Tibial nerve (tissue), 4 donors: ENCODE measurements at regions not wholly inside any gene's neighbourhood (a gene's known extent, or its start where the extent isn't known, plus 50 kb on each side); places are given as distances from the start of the nearest gene placed in this dataset.

ENCODE experiments used
- DNase-seq, 2 donors: peaks; one replicate each; pipeline ENCODE4 v3.0.0-alpha.2; 2019; ENCODE audit warnings: low spot score in 2 of 2
- H3K27ac ChIP-seq, 4 donors: fragments of 200-600 bp; sonication (generic) in 3 of 4; one replicate each; pipeline ENCODE4 v1.5.1; 2017 to 2019; ENCODE audit warnings: mild to moderate bottlenecking in 1 of 4
- H3K27me3 ChIP-seq, 2 donors: fragments of 200-600 bp; sonication (generic) in 1 of 2; one replicate each; pipeline versions ENCODE4 v1.5.1 to v1.6.0; 2017 to 2019
- H3K36me3 ChIP-seq, 3 donors: fragments of 200-600 bp; sonication (generic); one replicate each; pipeline ENCODE4 v1.5.1; 2018 to 2019
- H3K4me1 ChIP-seq, 4 donors: fragments of 200-600 bp; sonication (generic) in 3 of 4; one replicate each; pipeline ENCODE4 v1.5.1; 2017 to 2019
- H3K4me3 ChIP-seq, 4 donors: fragments of 200-600 bp; sonication (generic) in 3 of 4; one replicate each; pipeline ENCODE4 v1.5.1; 2017 to 2019; ENCODE audit warnings: mild to moderate bottlenecking in 1 of 4, moderate library complexity in 1 of 4
- H3K9me3 ChIP-seq, 4 donors: fragments of 200-600 bp; sonication (generic) in 3 of 4; one replicate each; pipeline ENCODE4 v1.5.1; 2017 to 2019
- CTCF ChIP-seq, 5 experiments: fragments of 200-600 bp in 3 of 5; fragments of 450-650 bp in 2 of 5; sonication (generic) in 3 of 5; IDR thresholded peaks; one replicate each; pipeline ENCODE4 v1.5.1; 2016 to 2019; ENCODE audit warnings: antibody characterized with exemption in 5 of 5, mild to moderate bottlenecking in 3 of 5, moderate library complexity in 2 of 5
- EP300 ChIP-seq, 2 donors: sonication (generic); formaldehyde crosslinking; IDR thresholded peaks; one replicate each; pipeline ENCODE4 v1.6.1; 2017; ENCODE audit warnings: antibody characterized with exemption in 2 of 2, mild to moderate bottlenecking in 1 of 2
- POLR2A ChIP-seq, 2 donors: fragments of 450-650 bp; IDR thresholded peaks; one replicate each; pipeline ENCODE4 v1.6.1; 2017; ENCODE audit warnings: antibody characterized with exemption in 2 of 2, mild to moderate bottlenecking in 2 of 2, moderate library complexity in 2 of 2
- WGBS, 2 donors: methylation state at CpG; one replicate each; pipeline ENCODE4 v1.1.5; 2018; 5-methylcytosine and 5-hydroxymethylcytosine counted together

- Histone ChIP-seq H3K36me3 (no peaks in the 10 kb centered on the region), H3K4me1 (peaks cover 0 to 8% (median 0%) of the 10 kb centered on the region in 4 donors), H3K27ac (no peak overlapping the region), H3K27me3 (no peaks in the 10 kb centered on the region), H3K4me3 (no peak overlapping the region), H3K9me3 (no peaks in the 10 kb centered on the region)
- TF ChIP-seq POLR2A (IDR thresholded peaks at IDR 0.05) (no peak), EP300 (IDR thresholded peaks at IDR 0.05) (no peak), CTCF (IDR thresholded peaks at IDR 0.05) (no peak)
- DNase-seq: no peak
- whole genome bisulfite sequencing, 2 donors: 55 to 65% methylated on average over 5 of the region's 5 CpGs
Measured at GRCh38 chr6:40900791-40901190, 138.2 kb downstream of the UNC5CL start.

GRCh38 chr6:40899684-40900155 lies 139.3 kb downstream of the UNC5CL start:
- H3K36me3 ChIP-seq: no peaks in the 10 kb centered on the region
- H3K4me1 ChIP-seq: peaks cover 0 to 13% (median 0%) of the 10 kb centered on the region in 4 donors
- H3K9me3 ChIP-seq: no peaks in the 10 kb centered on the region
- no peak overlapping the region for H3K4me3 ChIP-seq
- no peaks in the 10 kb centered on the region for H3K27me3 ChIP-seq
- WGBS, 2 donors: 63% methylated on average over 7 of the region's 7 CpGs
- TF ChIP-seq POLR2A (IDR thresholded peaks at IDR 0.05) (no peak), EP300 (IDR thresholded peaks at IDR 0.05) (no peak), CTCF (IDR thresholded peaks at IDR 0.05) (no peak)
- no peak for DNase-seq
- H3K27ac ChIP-seq: no peak overlapping the region

GRCh38 chr6:40898073-40898472 lies 140.9 kb downstream of the UNC5CL start:
- no peak for DNase-seq
- H3K4me1 ChIP-seq: peaks cover 0 to 15% (median 0%) of the 10 kb centered on the region in 4 donors
- H3K27ac ChIP-seq: no peak overlapping the region
- no peak for TF ChIP-seq POLR2A (IDR thresholded peaks at IDR 0.05)
- TF ChIP-seq CTCF (IDR thresholded peaks at IDR 0.05): no peak
- no peak for TF ChIP-seq EP300 (IDR thresholded peaks at IDR 0.05)
- H3K9me3 ChIP-seq: no peaks in the 10 kb centered on the region
- WGBS, 2 donors: 90 to 96% methylated on average over 1 of the region's 1 CpG
- H3K27me3 ChIP-seq: no peaks in the 10 kb centered on the region
- no peaks in the 10 kb centered on the region for H3K36me3 ChIP-seq
- no peak overlapping the region for H3K4me3 ChIP-seq

GRCh38 chr6:40897390-40898003 lies 141.5 kb downstream of the UNC5CL start:
- TF ChIP-seq EP300 (IDR thresholded peaks at IDR 0.05) (no peak), POLR2A (IDR thresholded peaks at IDR 0.05) (no peak), CTCF (IDR thresholded peaks at IDR 0.05) (no peak)
- DNase-seq: no peak
- no peaks in the 10 kb centered on the region for H3K27me3 ChIP-seq
- H3K9me3 ChIP-seq: no peaks in the 10 kb centered on the region
- H3K36me3 ChIP-seq: no peaks in the 10 kb centered on the region
- H3K27ac ChIP-seq: no peak overlapping the region
- 92 to 93% methylated on average over 10 of the region's 10 CpGs for WGBS, 2 donors
- H3K4me1 ChIP-seq: peaks cover 0 to 15% (median 0%) of the 10 kb centered on the region in 4 donors
- H3K4me3 ChIP-seq: no peak overlapping the region

- WGBS, 2 donors: 42 to 45% methylated on average over 3 of the region's 3 CpGs
- DNase-seq: no peak
- Histone ChIP-seq H3K4me1 (peaks cover 0 to 15% (median 0%) of the 10 kb centered on the region in 4 donors), H3K27ac (no peak overlapping the region), H3K27me3 (no peaks in the 10 kb centered on the region), H3K36me3 (no peaks in the 10 kb centered on the region), H3K9me3 (no peaks in the 10 kb centered on the region), H3K4me3 (no peak overlapping the region)
- TF ChIP-seq CTCF (IDR thresholded peaks at IDR 0.05): no peak
- TF ChIP-seq EP300 (IDR thresholded peaks at IDR 0.05): no peak
- no peak for TF ChIP-seq POLR2A (IDR thresholded peaks at IDR 0.05)
Measured at GRCh38 chr6:40896696-40897095, 142.3 kb downstream of the UNC5CL start.
